ENCODE measurements at regions not wholly inside any gene's neighbourhood (a gene's known extent, or its start where the extent isn't known, plus 50 kb on each side); places are given as distances from the start of the nearest gene placed in this dataset.

- Histone ChIP-seq H3F3A (ENCODE audit: insufficient read depth) (no peaks in the 10 kb centered on the region), H4K20me1 (ENCODE audit: low read depth, low read length) (no peaks in the 10 kb centered on the region), H3K4me3 (ENCODE audit: insufficient read depth, low read length, poor library complexity, severe bottlenecking) (no peak overlapping the region), H3K36me3 (ENCODE audit: low read length) (no peaks in the 10 kb centered on the region), H3K9ac (ENCODE audit: low read length) (no peak overlapping the region), H2AFZ (ENCODE audit: low read depth, low read length, severe bottlenecking) (no peak overlapping the region), H3K27me3 (ENCODE audit: low read length) (no peaks in the 10 kb centered on the region), H3K9me2 (replicated peaks; ENCODE audit: insufficient read depth, low read length) (no peaks in the 10 kb centered on the region), H3K27ac (ENCODE audit: low read depth, low read length) (no peak overlapping the region), H3K79me2 (ENCODE audit: insufficient read depth, low read length) (no peaks in the 10 kb centered on the region), H3K4me2 (ENCODE audit: low read depth, low read length, poor library complexity, severe bottlenecking) (no peak overlapping the region), H3K9me3 (ENCODE audit: insufficient read depth, low read length) (no peaks in the 10 kb centered on the region)
- TF ChIP-seq CTCF (IDR thresholded peaks at IDR 0.05; ENCODE audit: insufficient read depth, low read length, poor library complexity, severe bottlenecking) (no peak), EZH2phosphoT487 (conservative IDR thresholded peaks at IDR 0.05; ENCODE audit: low read length) (no peak)
These were observed 102.1 kb upstream of the PHACTR1 start for GRCh38 chr6:12614456-12614855.

GRCh38 chr6:12618296-12618695, 98.3 kb upstream of the PHACTR1 start:
- Histone ChIP-seq H3K9me3 (ENCODE audit: insufficient read depth, low read length) (no peaks in the 10 kb centered on the region), H3K27me3 (ENCODE audit: low read length) (no peaks in the 10 kb centered on the region), H3K4me3 (ENCODE audit: insufficient read depth, low read length, poor library complexity, severe bottlenecking) (no peak overlapping the region), H3K9me2 (replicated peaks; ENCODE audit: insufficient read depth, low read length) (no peaks in the 10 kb centered on the region), H2AFZ (ENCODE audit: low read depth, low read length, severe bottlenecking) (no peak overlapping the region), H3K79me2 (ENCODE audit: insufficient read depth, low read length) (no peaks in the 10 kb centered on the region), H3K36me3 (ENCODE audit: low read length) (no peaks in the 10 kb centered on the region), H4K20me1 (ENCODE audit: low read depth, low read length) (no peaks in the 10 kb centered on the region), H3K9ac (ENCODE audit: low read length) (no peak overlapping the region), H3K27ac (ENCODE audit: low read depth, low read length) (no peak overlapping the region), H3K4me2 (ENCODE audit: low read depth, low read length, poor library complexity, severe bottlenecking) (no peak overlapping the region), H3F3A (ENCODE audit: insufficient read depth) (no peaks in the 10 kb centered on the region)
- TF ChIP-seq EZH2phosphoT487 (conservative IDR thresholded peaks at IDR 0.05; ENCODE audit: low read length) (no peak), CTCF (IDR thresholded peaks at IDR 0.05; ENCODE audit: insufficient read depth, low read length, poor library complexity, severe bottlenecking) (no peak)

GRCh38 chr6:12621754-12622153, 94.8 kb upstream of the PHACTR1 start:
- Histone ChIP-seq H3F3A (ENCODE audit: insufficient read depth) (no peaks in the 10 kb centered on the region), H4K20me1 (ENCODE audit: low read depth, low read length) (no peaks in the 10 kb centered on the region), H3K4me2 (ENCODE audit: low read depth, low read length, poor library complexity, severe bottlenecking) (no peak overlapping the region), H3K79me2 (ENCODE audit: insufficient read depth, low read length) (no peaks in the 10 kb centered on the region), H3K9me2 (replicated peaks; ENCODE audit: insufficient read depth, low read length) (no peaks in the 10 kb centered on the region), H3K36me3 (ENCODE audit: low read length) (no peaks in the 10 kb centered on the region), H3K27me3 (ENCODE audit: low read length) (no peaks in the 10 kb centered on the region), H3K9me3 (ENCODE audit: insufficient read depth, low read length) (no peaks in the 10 kb centered on the region), H2AFZ (ENCODE audit: low read depth, low read length, severe bottlenecking) (no peak overlapping the region), H3K27ac (ENCODE audit: low read depth, low read length) (no peak overlapping the region), H3K9ac (ENCODE audit: low read length) (no peak overlapping the region), H3K4me3 (ENCODE audit: insufficient read depth, low read length, poor library complexity, severe bottlenecking) (no peak overlapping the region)
- TF ChIP-seq EZH2phosphoT487 (conservative IDR thresholded peaks at IDR 0.05; ENCODE audit: low read length) (no peak), CTCF (IDR thresholded peaks at IDR 0.05; ENCODE audit: insufficient read depth, low read length, poor library complexity, severe bottlenecking) (no peak)

GRCh38 chr6:12622566-12622965, 94.0 kb upstream of the PHACTR1 start:
- no peak overlapping the region for H3K4me2 ChIP-seq (ENCODE audit: low read depth, low read length, poor library complexity, severe bottlenecking)
- H2AFZ ChIP-seq (ENCODE audit: low read depth, low read length, severe bottlenecking) = no peak overlapping the region

More at GRCh38 chr6:12622566-12622965, 94.0 kb upstream of the PHACTR1 start:
- H3K27me3 ChIP-seq (ENCODE audit: low read length) = no peaks in the 10 kb centered on the region
- H3K36me3 ChIP-seq (ENCODE audit: low read length) = no peaks in the 10 kb centered on the region
- no peaks in the 10 kb centered on the region for H3K9me2 ChIP-seq (replicated peaks; ENCODE audit: insufficient read depth, low read length)
- H3K27ac ChIP-seq (ENCODE audit: low read depth, low read length) = no peak overlapping the region
- H4K20me1 ChIP-seq (ENCODE audit: low read depth, low read length) = no peaks in the 10 kb centered on the region
- H3K9me3 ChIP-seq (ENCODE audit: insufficient read depth, low read length) = no peaks in the 10 kb centered on the region
- H3F3A ChIP-seq (ENCODE audit: insufficient read depth) = no peaks in the 10 kb centered on the region
- no peak overlapping the region for H3K4me3 ChIP-seq (ENCODE audit: insufficient read depth, low read length, poor library complexity, severe bottlenecking)
- no peaks in the 10 kb centered on the region for H3K79me2 ChIP-seq (ENCODE audit: insufficient read depth, low read length)
- no peak overlapping the region for H3K9ac ChIP-seq (ENCODE audit: low read length)
- TF ChIP-seq EZH2phosphoT487 (conservative IDR thresholded peaks at IDR 0.05; ENCODE audit: low read length) (no peak), CTCF (IDR thresholded peaks at IDR 0.05; ENCODE audit: insufficient read depth, low read length, poor library complexity, severe bottlenecking) (no peak)
